Stimulated activated CD4-positive, alpha-beta T cell treated with anti-CD3 and anti-CD28 coated beads, TNF-alpha, amount 100 ng/mL, for 4 hours (primary cell): ENCODE measurements at regions not wholly inside any gene's neighbourhood (a gene's known extent, or its start where the extent isn't known, plus 50 kb on each side); places are given as distances from the start of the nearest gene placed in this dataset.

ENCODE experiments used
- DNase-seq, 3 experiments: peaks; one replicate each; pipeline ENCODE4 v3.0.0-alpha.2; 2020; ENCODE audit warnings: low read depth in 3 of 3

GRCh38 chr1:228920831-228921230, 185.6 kb downstream of the RHOU start:
- no peak for DNase-seq

DNA sequence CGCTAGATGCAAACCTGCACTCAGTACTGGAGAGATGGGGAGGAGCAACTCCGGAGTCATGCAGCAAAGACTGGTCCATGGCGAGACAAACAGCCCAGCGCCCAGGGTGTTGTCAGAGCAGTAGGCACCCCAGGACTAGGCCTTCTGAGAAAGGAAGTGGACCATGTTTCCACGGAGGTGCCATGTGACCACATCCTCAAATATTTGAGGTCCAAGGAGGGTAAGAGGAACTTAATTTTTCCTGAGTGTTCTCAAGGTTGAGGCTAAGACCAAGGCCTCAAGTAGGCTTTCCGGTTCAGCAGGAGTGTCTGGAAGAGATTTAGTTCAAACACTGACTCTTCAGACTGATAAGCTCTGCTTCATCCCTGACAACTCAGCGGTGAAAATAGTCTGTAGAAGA, 186.2 kb downstream of the RHOU start:
- DNase-seq: no peak

- DNase-seq: no peak
Observed at GRCh38 chr1:228922722-228923376, 187.6 kb downstream of the RHOU start.

DNA sequence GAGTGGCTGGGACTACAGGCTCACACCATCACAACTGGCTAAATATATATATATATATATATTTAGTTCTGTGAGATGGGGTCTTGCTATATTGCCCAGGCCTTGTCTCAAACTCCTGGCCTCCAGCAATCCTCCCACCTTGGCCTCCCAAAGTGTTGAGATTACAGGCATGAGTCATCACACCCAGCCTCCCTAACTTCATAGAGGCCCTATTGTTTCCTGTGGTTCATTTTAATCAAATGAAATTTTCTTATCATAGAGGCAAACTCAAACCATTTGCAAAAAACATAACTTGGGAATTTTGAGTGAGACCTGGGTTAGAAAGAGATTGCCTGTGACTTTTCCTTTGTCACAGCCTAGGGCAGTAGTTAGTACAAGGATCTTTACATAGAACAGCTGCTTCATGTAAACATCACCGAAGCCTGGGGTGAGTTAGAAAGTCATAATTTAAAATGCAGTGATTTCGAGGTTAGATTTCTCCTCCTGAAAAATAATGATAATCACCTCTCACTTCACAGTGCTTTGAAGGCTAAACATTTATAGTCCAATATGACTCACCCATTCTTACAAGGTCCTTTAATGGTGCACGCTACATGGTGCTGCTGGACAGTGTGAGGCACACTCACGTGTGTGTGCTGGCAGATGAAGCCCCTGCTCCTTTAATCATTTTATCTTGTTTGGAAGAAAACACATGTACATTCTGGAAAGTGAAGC, 188.9 kb downstream of the RHOU start:
- DNase-seq: no peak

GRCh38 chr1:228925691-228926090, 190.4 kb downstream of the RHOU start:
- DNase-seq: no peak

GRCh38 chr1:228927421-228927820, 192.1 kb downstream of the RHOU start:
- no peak for DNase-seq

DNA sequence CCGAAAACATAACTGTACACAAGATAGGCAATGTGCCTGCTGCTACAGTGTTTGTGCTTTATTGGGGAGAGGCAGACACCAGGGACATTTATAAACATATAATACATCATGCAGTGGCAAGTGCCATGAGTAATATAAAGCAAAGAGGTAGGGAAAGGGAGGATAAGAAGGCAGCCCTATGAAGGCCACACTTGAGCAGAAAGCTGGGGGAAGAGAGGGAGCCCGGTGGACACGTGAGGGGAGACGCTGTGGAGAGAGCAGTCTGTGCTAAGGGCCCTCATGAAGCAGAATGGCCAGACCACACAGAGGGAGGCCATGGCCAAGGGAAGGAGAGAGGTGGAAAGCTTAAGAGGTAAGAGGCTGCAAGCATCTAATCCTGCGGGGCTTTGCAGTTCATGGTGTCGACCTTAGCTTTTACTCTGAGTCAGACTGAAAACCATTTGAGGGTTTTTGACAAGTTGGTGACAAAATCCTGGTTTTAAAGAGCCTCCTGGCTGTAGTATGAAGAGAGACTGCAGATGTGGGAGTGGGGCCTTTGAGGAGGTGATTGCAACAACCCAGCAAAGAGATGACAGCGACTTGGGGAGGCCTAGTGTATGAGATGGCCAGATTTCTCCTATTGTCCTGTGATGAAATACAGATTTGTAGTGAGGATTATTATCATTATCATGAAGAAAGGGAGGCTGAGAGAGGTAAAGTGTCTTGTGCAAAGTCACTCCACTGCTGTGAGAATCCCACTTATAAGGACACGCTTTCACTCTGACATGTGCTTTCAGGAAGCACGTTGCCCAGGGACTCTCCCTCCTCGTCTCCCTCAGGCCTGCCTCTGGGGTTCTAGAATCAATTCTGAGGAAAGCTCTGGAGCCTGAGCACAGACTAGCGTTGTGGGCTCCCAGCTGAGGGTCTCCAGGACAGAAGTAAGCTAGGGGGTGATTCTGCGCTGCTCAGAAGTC, 192.9 kb downstream of the RHOU start:
- no peak for DNase-seq

- DNase-seq: no peak
Observed at GRCh38 chr1:228929476-228930027, 194.3 kb downstream of the RHOU start.

DNA sequence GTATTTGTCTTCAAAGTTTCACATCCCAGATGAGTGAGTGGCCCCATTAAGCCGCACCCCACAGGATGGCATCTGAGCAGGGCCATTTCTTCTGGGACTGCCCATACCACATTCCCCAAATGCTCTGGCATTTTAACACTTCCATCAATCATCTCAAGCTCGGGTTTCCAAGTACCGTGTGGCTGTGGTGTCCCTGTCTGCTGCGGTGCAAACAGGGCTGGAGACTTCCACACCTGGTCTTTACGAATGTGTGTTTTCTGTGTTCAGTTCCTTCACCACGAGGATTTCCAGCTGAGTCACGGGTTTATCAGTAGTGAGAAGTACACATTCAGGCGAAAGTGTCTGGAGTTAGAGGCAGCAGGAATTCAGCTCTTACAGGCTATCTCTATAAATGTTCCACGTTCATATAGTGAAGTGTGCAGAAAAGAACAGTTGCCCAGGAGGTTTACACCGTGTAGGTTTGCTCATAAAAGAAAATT, 195.2 kb downstream of the RHOU start:
- DNase-seq: no peak

DNA sequence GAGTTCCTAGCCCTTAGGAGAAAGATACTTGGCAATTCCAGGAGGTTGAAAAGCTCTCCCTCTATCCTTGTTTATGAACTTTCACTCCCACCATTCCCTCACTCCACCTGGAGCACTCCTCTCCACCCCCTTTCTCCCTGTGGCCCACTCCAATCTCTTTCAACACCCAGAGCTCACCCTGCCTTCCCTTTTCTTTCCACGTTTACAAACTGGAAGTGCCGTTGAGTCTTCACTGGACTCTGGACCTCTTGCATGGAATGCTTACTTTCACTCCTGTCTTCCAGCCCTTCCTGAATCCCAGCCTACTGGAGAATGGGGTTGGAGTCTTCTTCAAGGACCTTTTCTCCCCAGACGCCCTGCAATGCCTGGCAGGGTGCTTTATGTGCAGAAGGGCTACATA, 198.5 kb downstream of the RHOU start:
- no peak for DNase-seq

DNA sequence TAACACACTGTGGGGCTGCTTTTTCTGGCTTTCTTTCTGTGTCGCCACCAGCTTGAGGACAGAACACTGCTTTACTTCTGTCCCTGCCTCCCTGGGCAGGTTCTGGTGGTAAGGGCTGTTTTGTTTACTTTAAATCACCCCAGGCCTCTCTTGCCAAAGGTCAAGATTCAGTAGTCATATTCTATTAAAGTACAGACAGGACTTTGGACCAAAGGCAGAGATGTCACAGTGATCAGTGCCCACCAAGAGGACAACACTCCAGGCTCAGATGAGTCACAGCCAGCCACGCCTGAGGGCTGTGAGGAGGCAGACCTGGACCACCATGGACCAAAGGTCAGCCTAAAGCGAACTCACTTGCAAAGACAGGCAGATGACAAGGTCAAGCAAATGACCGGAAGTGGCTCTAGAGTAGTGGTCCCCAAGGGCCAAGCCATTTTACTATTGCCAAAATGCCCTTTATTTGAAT, 200.0 kb downstream of the RHOU start:
- no peak for DNase-seq

GRCh38 chr1:228935855-228936727, 200.8 kb downstream of the RHOU start:
- DNase-seq: no peak

DNA sequence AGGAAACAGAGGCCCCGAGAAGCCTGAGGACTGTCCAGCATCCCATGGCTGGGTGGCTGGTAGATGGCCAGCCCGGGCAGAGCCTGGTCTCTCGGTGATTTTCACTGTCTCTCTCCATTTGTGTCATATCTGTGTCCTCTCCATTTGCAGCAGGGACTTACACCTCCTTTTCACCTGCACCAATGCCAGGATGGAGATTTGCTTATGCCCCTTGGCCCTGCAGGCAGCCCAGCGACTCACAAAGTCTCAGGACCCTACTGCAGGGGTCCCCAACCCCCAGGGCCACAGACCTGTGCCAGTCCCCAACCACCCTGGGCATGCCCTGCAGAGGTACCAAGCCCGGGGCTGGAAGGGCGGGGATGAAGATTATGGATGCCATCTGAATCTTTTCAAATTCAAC, 201.6 kb downstream of the RHOU start:
- DNase-seq: no peak

DNA sequence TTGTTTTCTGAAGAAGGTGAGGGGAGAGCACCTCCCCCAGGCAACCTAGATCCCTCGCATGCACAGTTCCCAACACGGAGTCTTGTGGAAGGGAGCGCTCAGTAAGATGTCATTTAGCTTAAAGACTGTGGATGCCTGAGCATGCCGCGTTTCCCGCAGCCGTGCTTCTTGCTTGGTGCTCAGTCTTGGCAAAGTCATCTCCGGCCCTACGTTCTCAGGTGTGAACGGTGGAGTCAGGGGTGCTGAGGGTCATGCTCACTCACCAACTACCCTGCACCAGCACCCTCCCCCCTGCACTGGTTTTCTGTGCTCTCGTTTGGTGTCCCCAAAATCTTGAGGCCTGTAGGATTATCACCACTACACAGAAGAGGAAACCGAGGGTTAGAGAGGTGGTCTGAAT, 202.1 kb downstream of the RHOU start:
- DNase-seq: no peak

DNA sequence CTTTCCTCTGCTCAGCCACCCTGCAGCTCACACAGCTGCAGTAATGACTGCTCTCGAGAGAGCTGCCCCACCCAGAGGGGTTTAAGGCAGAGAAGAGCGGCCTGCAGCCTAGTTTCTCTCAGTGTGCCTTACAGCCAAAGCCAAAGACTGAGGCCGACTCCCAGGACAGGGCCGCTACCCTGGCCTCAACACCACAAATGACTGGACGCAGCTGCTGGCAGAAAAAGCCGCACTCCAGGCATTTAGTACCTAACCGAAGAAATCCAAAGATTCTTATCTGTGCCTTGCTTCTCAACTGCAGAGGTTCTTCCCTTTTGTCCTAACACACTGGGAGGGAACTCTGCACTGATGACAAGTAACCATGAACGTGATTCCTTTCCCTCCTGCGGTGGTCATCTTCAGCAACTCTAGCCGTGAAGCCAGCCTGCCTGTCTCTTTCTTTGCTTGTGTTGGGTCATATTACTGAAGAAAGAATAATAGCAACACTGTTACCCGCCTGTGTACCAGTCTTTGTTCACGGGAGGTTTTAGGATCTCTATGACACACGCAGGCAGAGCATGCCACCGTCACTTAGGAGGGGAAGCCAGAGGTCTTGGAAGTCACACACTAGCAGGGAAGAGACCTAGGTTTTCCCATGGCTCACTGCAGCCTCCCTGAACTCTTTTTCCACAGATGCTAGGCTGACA, 202.7 kb downstream of the RHOU start:
- DNase-seq: no peak

- no peak for DNase-seq
Observed at GRCh38 chr1:228938537-228938901, 203.2 kb downstream of the RHOU start.

- no peak for DNase-seq
Observed at GRCh38 chr1:228939001-228939691, 203.9 kb downstream of the RHOU start.

GRCh38 chr1:228939881-228940392, 204.7 kb downstream of the RHOU start:
- DNase-seq: no peak

- DNase-seq: no peak
Observed at GRCh38 chr1:228940526-228940925, 205.2 kb downstream of the RHOU start.

GRCh38 chr1:228940926-228941325, 205.6 kb downstream of the RHOU start:
- no peak for DNase-seq
